Common myeloid progenitor, CD34-positive (primary cell): ENCODE measurements at regions not wholly inside any gene's neighbourhood (a gene's known extent, or its start where the extent isn't known, plus 50 kb on each side); places are given as distances from the start of the nearest gene placed in this dataset.

Experiments used
- CTCF ChIA-PET: fragments of 350-600 bp; sonication (Branson Sonifier 250); formaldehyde crosslinking; loops from one replicate; lab custom pipeline; 2021; ENCODE audit warnings: antibody characterized with exemption; lab: Charles Lee
- POLR2A ChIA-PET: fragments of 350-600 bp; sonication (Branson Sonifier 250); formaldehyde crosslinking; loops from one replicate; lab custom pipeline; 2021; ENCODE audit warnings: antibody characterized with exemption; lab: Charles Lee
- DNase-seq, 3 donors: peaks; one replicate each; pipeline versions ENCODE4 v3.0.0 to v3.0.0-alpha.2; 2013
- H3K27ac ChIP-seq, 2 experiments: 1 replicate in 1 of 2; 2 replicates in 1 of 2; pipeline ENCODE4 v1.7.0; 2013; ENCODE audit warnings: inconsistent platforms in 2 of 2, low read length in 2 of 2, mild to moderate bottlenecking in 2 of 2, low read depth in 1 of 2, moderate library complexity in 1 of 2; ENCODE audit not compliant: severe bottlenecking in 2 of 2, insufficient read depth in 1 of 2, poor library complexity in 1 of 2
- H3K27me3 ChIP-seq, 5 experiments: replicated peaks in 2 of 5; 1 replicate in 3 of 5; 2 replicates in 2 of 5; pipeline versions ENCODE4 v1.6.1 to v1.7.0; 2013; ENCODE audit warnings: low read length in 4 of 5, mild to moderate bottlenecking in 2 of 5, moderate library complexity in 2 of 5, inconsistent platforms in 1 of 5; ENCODE audit not compliant: insufficient read depth in 5 of 5, control insufficient read depth in 4 of 5
- H3K36me3 ChIP-seq, 4 experiments: 1 replicate in 2 of 4; 2 replicates in 2 of 4; pipeline versions ENCODE4 v1.6.1 to v1.7.0; 2013; ENCODE audit warnings: low read length in 3 of 4, control low read depth in 1 of 4, mild to moderate bottlenecking in 1 of 4; ENCODE audit not compliant: control insufficient read depth in 4 of 4, insufficient read depth in 4 of 4
- H3K4me1 ChIP-seq, 4 experiments: 1 replicate in 3 of 4; 2 replicates in 1 of 4; pipeline versions ENCODE4 v1.6.1 to v1.7.1; 2013; ENCODE audit warnings: low read length in 3 of 4, mild to moderate bottlenecking in 3 of 4, control low read depth in 1 of 4, inconsistent platforms in 1 of 4, moderate library complexity in 1 of 4; ENCODE audit not compliant: control insufficient read depth in 4 of 4, insufficient read depth in 4 of 4; ENCODE audit errors: control extremely low read depth in 1 of 4
- H3K4me3 ChIP-seq, 7 experiments: 1 replicate in 4 of 7; 2 replicates in 3 of 7; pipeline versions ENCODE4 v1.5.1 to v1.7.0; 2013; ENCODE audit warnings: mild to moderate bottlenecking in 7 of 7, low read length in 6 of 7, moderate library complexity in 6 of 7, inconsistent platforms in 2 of 7, low read depth in 2 of 7, control low read depth in 1 of 7; ENCODE audit not compliant: insufficient read depth in 4 of 7, control insufficient read depth in 1 of 7; ENCODE audit errors: extremely low read depth in 1 of 7
- H3K9me3 ChIP-seq, 5 experiments: 1 replicate in 4 of 5; 2 replicates in 1 of 5; pipeline versions ENCODE4 v1.6.1 to v1.7.1; 2013; ENCODE audit warnings: low read length in 4 of 5, mild to moderate bottlenecking in 2 of 5, inconsistent platforms in 1 of 5, low read depth in 1 of 5, moderate library complexity in 1 of 5; ENCODE audit not compliant: control insufficient read depth in 4 of 5, insufficient read depth in 2 of 5; ENCODE audit errors: control extremely low read depth in 1 of 5
- WGBS: methylation state at CpG from one replicate; pipeline ENCODE4 v1.1.5; 2013; ENCODE audit not compliant: insufficient coverage; 5-methylcytosine and 5-hydroxymethylcytosine counted together

DNA sequence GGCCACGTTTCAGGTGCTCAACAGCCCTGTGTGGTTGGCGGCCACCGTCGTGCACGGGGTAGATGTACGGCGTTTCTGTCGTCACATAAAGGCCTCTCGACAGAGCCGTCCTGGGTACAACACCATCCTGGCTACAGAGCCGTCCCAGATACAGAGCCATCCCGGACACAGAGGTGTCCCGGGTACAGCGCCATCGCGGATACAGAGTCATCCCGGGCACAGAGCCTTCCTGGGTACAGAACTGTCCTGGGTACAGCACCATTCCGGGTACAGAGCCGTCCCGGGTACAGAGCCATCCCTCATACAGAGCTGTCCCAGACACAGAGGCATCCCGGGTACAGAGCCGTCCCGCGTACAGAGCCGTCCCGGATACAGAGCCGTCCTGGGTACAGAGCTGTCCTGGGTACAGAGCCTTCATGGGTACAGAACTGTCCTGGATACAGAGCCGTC is 222.7 kb upstream of the SOX1 start:
- no peak for DNase-seq
- H3K27ac ChIP-seq: no peak overlapping the region
- POLR2A ChIA-PET: no interaction called here
- peaks cover 0 to 16% (median 5%) of the 10 kb centered on the region in 5 experiments for H3K9me3 ChIP-seq
- H3K4me3 ChIP-seq: no peak overlapping the region
- H3K36me3 ChIP-seq: no peaks in the 10 kb centered on the region
- CTCF ChIA-PET: no interaction called here
- 94% methylated on average over 27 of the region's 28 CpGs for WGBS
- no peaks in the 10 kb centered on the region for H3K4me1 ChIP-seq
- H3K27me3 ChIP-seq: peaks cover 3 to 41% (median 13%) of the 10 kb centered on the region in 5 experiments

DNA sequence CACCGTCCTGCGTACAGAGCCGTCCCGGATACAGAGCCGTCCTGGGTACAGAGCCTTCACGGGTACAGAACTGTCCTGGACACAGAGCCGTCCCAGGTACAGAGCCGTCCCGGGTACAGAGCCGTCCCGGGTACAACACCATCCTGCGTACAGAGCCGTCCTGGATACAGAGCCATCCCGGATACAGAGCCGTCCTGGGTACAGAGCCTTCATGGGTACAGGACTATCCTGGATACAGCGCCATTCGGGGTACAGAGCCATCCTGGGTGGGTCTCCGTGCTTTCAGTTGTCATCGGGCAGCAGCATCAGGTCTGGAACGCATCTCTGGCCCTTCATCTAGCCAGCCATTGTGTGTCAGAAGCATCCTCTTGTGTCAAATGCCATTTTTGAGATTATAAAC is 222.3 kb upstream of the SOX1 start:
- H3K27me3 ChIP-seq: peaks cover 3 to 41% (median 13%) of the 10 kb centered on the region in 5 experiments
- no peaks in the 10 kb centered on the region for H3K36me3 ChIP-seq
- ChIA-PET POLR2A (no interaction called here), CTCF (no interaction called here)
- no peaks in the 10 kb centered on the region for H3K4me1 ChIP-seq
- peaks cover 0 to 16% (median 5%) of the 10 kb centered on the region in 5 experiments for H3K9me3 ChIP-seq
- WGBS: 95% methylated on average over 20 of the region's 20 CpGs
- H3K27ac ChIP-seq: no peak overlapping the region
- no peak for DNase-seq
- H3K4me3 ChIP-seq: no peak overlapping the region

DNA sequence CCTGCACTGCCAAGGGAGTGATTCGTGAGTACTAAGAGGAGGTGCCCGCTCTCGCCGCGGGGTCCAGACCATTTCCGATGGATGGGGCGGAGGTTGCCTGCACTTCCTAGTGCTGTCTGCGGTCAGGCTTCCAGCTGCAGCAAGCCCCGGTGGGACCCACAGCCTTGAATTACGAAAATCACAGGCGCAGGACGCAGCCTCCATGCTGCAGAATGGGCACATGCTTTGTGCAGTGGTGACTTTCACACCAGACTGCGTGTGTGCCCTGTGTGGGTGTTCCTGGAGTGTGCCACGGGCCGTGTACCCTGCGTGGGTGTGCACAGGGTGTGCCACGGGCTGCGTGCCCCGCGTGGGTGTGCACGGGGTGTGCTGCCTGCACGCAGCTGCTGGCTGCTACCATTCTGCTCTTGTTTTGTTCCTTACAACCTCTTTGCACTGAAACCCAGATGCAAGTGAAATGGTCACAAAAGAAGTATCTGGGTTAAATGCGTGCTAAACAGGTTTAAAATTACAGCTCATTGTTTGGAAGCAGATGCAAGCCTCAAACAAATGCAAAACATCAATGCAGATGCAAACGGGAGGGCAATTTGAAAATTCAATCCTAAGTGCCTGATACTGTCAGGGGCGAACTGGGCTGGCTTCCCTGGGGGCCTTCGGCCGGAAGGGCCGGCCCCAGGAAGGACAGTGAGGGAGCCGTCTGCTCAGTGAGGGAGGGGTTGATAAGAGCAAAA is 221.2 kb upstream of the SOX1 start:
- no peak for DNase-seq
- Histone ChIP-seq H3K27me3 (peaks cover 3 to 46% (median 13%) of the 10 kb centered on the region in 5 experiments), H3K4me1 (no peaks in the 10 kb centered on the region), H3K9me3 (peaks cover 0 to 16% (median 5%) of the 10 kb centered on the region in 5 experiments), H3K27ac (no peak overlapping the region), H3K36me3 (no peaks in the 10 kb centered on the region), H3K4me3 (no peak overlapping the region)
- CTCF ChIA-PET: no interaction called here
- WGBS: 14% methylated on average over 25 of the region's 29 CpGs
- POLR2A ChIA-PET: no interaction called here

DNA sequence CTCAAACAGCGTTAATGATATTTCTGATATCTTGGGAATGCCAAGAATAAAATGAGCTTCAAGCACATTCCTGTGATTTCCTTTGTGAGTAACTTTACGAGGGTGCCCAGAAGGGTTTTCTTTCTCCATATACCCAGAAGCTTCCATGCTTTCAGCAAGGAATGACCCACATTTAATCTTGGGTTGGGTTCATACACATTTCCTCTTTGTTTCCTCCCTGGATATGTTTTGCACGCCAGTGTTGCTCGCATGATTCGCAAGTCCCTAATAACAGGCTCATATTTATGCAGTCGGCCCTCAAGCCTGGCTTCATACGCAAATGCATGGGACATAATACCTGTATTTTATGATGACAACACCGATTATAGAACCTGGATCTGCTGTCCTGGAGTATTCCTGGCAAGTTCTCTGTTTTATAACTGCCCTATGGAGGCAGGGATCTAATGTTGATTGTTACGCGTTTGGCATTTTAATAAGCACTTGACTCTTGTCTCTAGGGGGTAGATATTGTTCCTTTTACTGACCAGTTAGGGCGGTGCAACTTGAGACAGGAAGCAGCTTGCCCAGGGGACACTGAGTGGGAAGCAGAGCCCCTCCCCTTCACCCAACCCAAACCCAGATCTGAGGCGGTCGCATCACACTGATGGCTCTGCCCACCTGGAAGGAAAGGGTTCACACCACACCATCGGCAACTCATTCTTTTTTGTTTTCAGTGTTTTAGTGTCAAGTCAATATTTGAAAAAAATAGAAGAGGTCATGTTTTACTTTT is 220.4 kb upstream of the SOX1 start:
- CTCF ChIA-PET: no interaction called here
- POLR2A ChIA-PET: no interaction called here
- no peak for DNase-seq
- Histone ChIP-seq H3K4me1 (no peaks in the 10 kb centered on the region), H3K36me3 (no peaks in the 10 kb centered on the region), H3K27ac (no peak overlapping the region), H3K27me3 (peaks cover 3 to 46% (median 13%) of the 10 kb centered on the region in 5 experiments), H3K9me3 (peaks cover 0 to 16% (median 5%) of the 10 kb centered on the region in 5 experiments), H3K4me3 (no peak overlapping the region)
- 33% methylated on average over 10 of the region's 14 CpGs for whole genome bisulfite sequencing

DNA sequence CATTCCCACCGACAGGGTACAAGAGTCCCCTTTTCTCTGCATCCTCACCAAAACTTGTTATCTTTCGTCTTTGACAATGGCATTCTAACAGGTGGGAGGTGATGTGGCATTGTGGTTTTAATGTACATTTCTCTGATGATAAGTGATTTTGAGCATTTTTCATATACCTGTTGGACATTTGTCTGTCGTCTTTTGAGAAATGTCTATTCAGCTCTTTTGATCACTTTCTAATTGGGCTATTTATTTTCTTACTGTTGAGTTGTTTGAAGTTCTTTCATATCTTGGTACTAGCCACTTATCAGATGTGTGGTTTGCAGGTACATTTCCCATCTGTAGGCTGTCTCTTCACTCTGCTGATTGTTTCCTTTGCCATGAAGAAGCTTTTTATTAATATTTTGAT is 219.0 kb upstream of the SOX1 start:
- POLR2A ChIA-PET: no interaction called here
- 100% methylated on average over 1 of the region's 3 CpGs for WGBS
- no peaks in the 10 kb centered on the region for H3K4me1 ChIP-seq
- H3K27me3 ChIP-seq: peaks cover 3 to 46% (median 13%) of the 10 kb centered on the region in 5 experiments
- no peak overlapping the region for H3K27ac ChIP-seq
- CTCF ChIA-PET: no interaction called here
- DNase-seq: no peak
- H3K36me3 ChIP-seq: no peaks in the 10 kb centered on the region
- no peak overlapping the region for H3K4me3 ChIP-seq
- peaks cover 0 to 16% (median 5%) of the 10 kb centered on the region in 5 experiments for H3K9me3 ChIP-seq

DNA sequence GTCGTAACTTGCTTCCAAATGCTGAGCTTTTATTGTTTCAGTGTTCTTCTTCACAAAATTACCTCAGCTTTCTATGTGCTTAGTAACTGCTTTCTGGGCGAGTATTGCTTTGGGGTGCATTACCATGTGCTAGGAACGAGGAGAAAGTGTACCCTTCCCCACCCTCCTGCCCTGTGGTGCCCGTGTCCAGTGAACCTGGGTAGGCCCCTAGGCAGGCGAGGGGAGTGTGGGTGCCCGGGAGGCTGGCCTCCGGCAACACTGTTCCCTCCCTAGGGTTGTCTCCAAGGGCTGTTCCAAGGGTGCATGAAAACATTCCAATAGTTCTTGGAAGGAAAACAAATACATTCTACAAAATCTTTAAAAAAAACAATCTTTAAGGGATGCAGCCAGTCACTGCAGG is 216.5 kb upstream of the SOX1 start:
- Histone ChIP-seq H3K4me1 (no peaks in the 10 kb centered on the region), H3K36me3 (no peaks in the 10 kb centered on the region), H3K4me3 (no peak overlapping the region), H3K9me3 (peaks cover 0 to 2% (median 0%) of the 10 kb centered on the region in 5 experiments), H3K27me3 (peaks cover 3 to 42% (median 13%) of the 10 kb centered on the region in 5 experiments), H3K27ac (no peak overlapping the region)
- DNase-seq: no peak
- ChIA-PET CTCF (no interaction called here), POLR2A (no interaction called here)
- WGBS: 89% methylated on average over 7 of the region's 7 CpGs

DNA sequence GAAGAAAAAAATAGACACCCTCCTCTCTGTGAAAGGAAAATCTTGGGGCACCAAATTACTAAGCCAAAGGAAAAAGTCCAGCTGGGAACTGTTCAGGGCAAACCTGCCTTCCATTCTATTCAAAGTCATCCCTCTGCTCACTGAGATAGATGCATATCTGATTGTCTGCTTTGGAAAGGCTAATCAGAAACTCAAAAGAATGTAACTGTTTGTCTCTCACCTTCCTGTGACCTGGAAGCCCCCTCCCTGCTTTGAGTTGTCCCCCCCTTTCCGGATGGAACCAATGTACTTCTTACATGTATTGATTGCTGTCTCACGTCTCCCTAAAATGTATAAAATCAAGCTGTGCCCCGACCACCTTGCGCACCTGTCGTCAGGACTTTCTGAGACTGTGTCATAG is 216.0 kb upstream of the SOX1 start:
- Histone ChIP-seq H3K36me3 (no peaks in the 10 kb centered on the region), H3K4me1 (no peaks in the 10 kb centered on the region), H3K27me3 (peaks cover 3 to 37% (median 13%) of the 10 kb centered on the region in 5 experiments), H3K27ac (no peak overlapping the region), H3K9me3 (peaks cover 0 to 2% (median 0%) of the 10 kb centered on the region in 5 experiments), H3K4me3 (no peak overlapping the region)
- ChIA-PET CTCF (no interaction called here), POLR2A (no interaction called here)
- 55% methylated on average over 5 of the region's 5 CpGs for WGBS
- no peak for DNase-seq
